H1 (cell line): ENCODE measurements at regions not wholly inside any gene's neighbourhood (a gene's known extent, or its start where the extent isn't known, plus 50 kb on each side); places are given as distances from the start of the nearest gene placed in this dataset.

Source experiments
- CHD1 ChIP-seq: IDR thresholded peaks from 2 replicates; pipeline ENCODE4 v1.6.1; 2012; ENCODE audit warnings: low read depth, low read length, improper control_type of control experiment
- EP300 ChIP-seq, 2 experiments: IDR thresholded peaks; 1 replicate in 1 of 2; 2 replicates in 1 of 2; pipeline ENCODE4 v1.6.1; 2011 to 2012; ENCODE audit warnings: low read depth in 2 of 2, low read length in 2 of 2, mild to moderate bottlenecking in 2 of 2, borderline replicate concordance in 1 of 2, inconsistent platforms in 1 of 2, moderate library complexity in 1 of 2
- POLR2A ChIP-seq, 2 experiments: IDR thresholded peaks; 1 replicate in 1 of 2; 2 replicates in 1 of 2; pipeline ENCODE4 v1.6.1; 2011; ENCODE audit warnings: low read depth in 2 of 2, low read length in 2 of 2, mild to moderate bottlenecking in 2 of 2; ENCODE audit errors: control extremely low read depth in 1 of 2
- POLR2AphosphoS5 ChIP-seq: IDR thresholded peaks from 2 replicates; pipeline ENCODE4 v1.6.1; 2011; ENCODE audit warnings: low read depth, low read length
- RAD21 ChIP-seq, 2 experiments: IDR thresholded peaks in 1 of 2; conservative IDR thresholded peaks in 1 of 2; 2 replicates each; pipeline ENCODE4 v1.6.1; 2011; ENCODE audit warnings: low read depth in 2 of 2, low read length in 2 of 2, improper control_type of control experiment in 1 of 2, inconsistent platforms in 1 of 2, mild to moderate bottlenecking in 1 of 2, moderate library complexity in 1 of 2
- RFX5 ChIP-seq: IDR thresholded peaks from 2 replicates; pipeline ENCODE4 v1.6.1; 2011; ENCODE audit warnings: low read depth, low read length, improper control_type of control experiment, borderline replicate concordance
- SIN3A ChIP-seq, 2 experiments: IDR thresholded peaks in 1 of 2; conservative IDR thresholded peaks in 1 of 2; 2 replicates each; pipeline ENCODE4 v1.6.1; 2011 to 2012; ENCODE audit warnings: low read length in 2 of 2, improper control_type of control experiment in 1 of 2, low read depth in 1 of 2, mild to moderate bottlenecking in 1 of 2
- SP1 ChIP-seq: IDR thresholded peaks from 2 replicates; pipeline ENCODE4 v1.6.1; 2011; ENCODE audit warnings: low read depth, low read length
- SUZ12 ChIP-seq: fragments of 200-600 bp; sonication (generic); IDR thresholded peaks from 2 replicates; pipeline ENCODE4 v1.6.1; 2012; ENCODE audit warnings: mild to moderate bottlenecking, inconsistent platforms, low read length, moderate library complexity, mixed read lengths
- TAF1 ChIP-seq: IDR thresholded peaks from 2 replicates; pipeline ENCODE4 v1.6.1; 2011; ENCODE audit warnings: mild to moderate bottlenecking, low read depth, low read length
- TF ChIP-seq, protein P1 (sequence below), 3 experiments: IDR thresholded peaks; 1 replicate in 2 of 3; 2 replicates in 1 of 3; pipeline versions ENCODE4 v1.5.1 to v1.6.1; 2011; ENCODE audit warnings: low read length in 3 of 3, mild to moderate bottlenecking in 3 of 3, inconsistent platforms in 2 of 3, low read depth in 1 of 3, moderate library complexity in 1 of 3; ENCODE audit not compliant: insufficient read depth in 1 of 3; ENCODE audit errors: control extremely low read depth in 1 of 3

DNA sequence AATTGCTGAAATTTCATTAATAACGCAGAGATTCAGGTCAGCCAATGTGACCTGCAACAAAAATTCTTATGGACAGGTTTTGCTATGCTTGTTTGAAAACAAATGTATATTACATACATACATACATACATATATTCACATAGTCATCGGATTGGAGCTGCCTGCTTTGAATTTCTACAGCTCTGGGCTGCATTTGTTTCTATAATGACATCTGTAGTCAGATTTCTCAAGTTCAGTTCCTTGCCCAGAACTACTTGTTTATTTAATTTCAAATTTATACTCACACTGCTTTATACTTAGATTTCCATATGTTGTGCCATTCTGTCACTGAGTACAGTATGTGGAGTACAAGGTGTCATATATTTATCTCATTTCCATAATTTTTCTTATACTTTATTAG is 2775.0 kb downstream of the PCDH9 start:
- TF ChIP-seq SP1 (no peak), SUZ12 (no peak), TAF1 (no peak), POLR2AphosphoS5 (no peak), CHD1 (no peak), POLR2A (IDR thresholded peaks at IDR 0.05; ENCODE audit: control extremely low read depth in 1 of 2, low read depth in 2 of 2, low read length in 2 of 2) (no peak), RAD21 (IDR thresholded peaks at IDR 0.05 in 1 of 2, conservative IDR thresholded peaks at IDR 0.05 in 1 of 2; ENCODE audit: low read depth in 2 of 2, low read length in 2 of 2) (no peak), SIN3A (conservative IDR thresholded peaks at IDR 0.05 in 1 of 2, IDR thresholded peaks at IDR 0.05 in 1 of 2; ENCODE audit: low read depth in 1 of 2, low read length in 2 of 2) (no peak), RFX5 (no peak), EP300 (IDR thresholded peaks at IDR 0.05; ENCODE audit: borderline replicate concordance in 1 of 2, low read depth in 2 of 2, low read length in 2 of 2) (no peak)
- TF ChIP-seq, protein P1, sequence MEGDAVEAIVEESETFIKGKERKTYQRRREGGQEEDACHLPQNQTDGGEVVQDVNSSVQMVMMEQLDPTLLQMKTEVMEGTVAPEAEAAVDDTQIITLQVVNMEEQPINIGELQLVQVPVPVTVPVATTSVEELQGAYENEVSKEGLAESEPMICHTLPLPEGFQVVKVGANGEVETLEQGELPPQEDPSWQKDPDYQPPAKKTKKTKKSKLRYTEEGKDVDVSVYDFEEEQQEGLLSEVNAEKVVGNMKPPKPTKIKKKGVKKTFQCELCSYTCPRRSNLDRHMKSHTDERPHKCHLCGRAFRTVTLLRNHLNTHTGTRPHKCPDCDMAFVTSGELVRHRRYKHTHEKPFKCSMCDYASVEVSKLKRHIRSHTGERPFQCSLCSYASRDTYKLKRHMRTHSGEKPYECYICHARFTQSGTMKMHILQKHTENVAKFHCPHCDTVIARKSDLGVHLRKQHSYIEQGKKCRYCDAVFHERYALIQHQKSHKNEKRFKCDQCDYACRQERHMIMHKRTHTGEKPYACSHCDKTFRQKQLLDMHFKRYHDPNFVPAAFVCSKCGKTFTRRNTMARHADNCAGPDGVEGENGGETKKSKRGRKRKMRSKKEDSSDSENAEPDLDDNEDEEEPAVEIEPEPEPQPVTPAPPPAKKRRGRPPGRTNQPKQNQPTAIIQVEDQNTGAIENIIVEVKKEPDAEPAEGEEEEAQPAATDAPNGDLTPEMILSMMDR (IDR thresholded peaks at IDR 0.05; ENCODE audit: control extremely low read depth in 1 of 3, insufficient read depth in 1 of 3, low read depth in 1 of 3, low read length in 3 of 3): no peak
